HFFc6 (cell line): ENCODE measurements at regions not wholly inside any gene's neighbourhood (a gene's known extent, or its start where the extent isn't known, plus 50 kb on each side); places are given as distances from the start of the nearest gene placed in this dataset.

Source experiments
- DNase-seq: peaks from one replicate; pipeline ENCODE4 v3.0.0-alpha.2; 2018
- H3K27ac Mint-ChIP-seq: 2 replicates; pipeline ENCODE4 v1.8.0; 2020; ENCODE audit warnings: mild to moderate bottlenecking, mixed read lengths
- H3K27me3 Mint-ChIP-seq: 2 replicates; pipeline ENCODE4 v1.8.0; 2021; ENCODE audit warnings: mild to moderate bottlenecking, moderate library complexity, mixed read lengths; ENCODE audit not compliant: insufficient read depth
- H3K36me3 Mint-ChIP-seq: 2 replicates; pipeline ENCODE4 v1.8.0; 2021; ENCODE audit warnings: low read depth, mixed read lengths
- H3K4me1 Mint-ChIP-seq: 2 replicates; pipeline ENCODE4 v1.8.0; 2020; ENCODE audit warnings: low read depth, mixed read lengths
- H3K4me3 Mint-ChIP-seq: 2 replicates; pipeline ENCODE4 v1.8.0; 2020; ENCODE audit warnings: mild to moderate bottlenecking, moderate library complexity, mixed read lengths
- H3K9me3 Mint-ChIP-seq: 2 replicates; pipeline ENCODE4 v1.8.0; 2020; ENCODE audit warnings: mild to moderate bottlenecking, mixed read lengths
- TF ChIP-seq, protein P1 (sequence below): fragments of 200-600 bp; sonication (generic); IDR thresholded peaks from 2 replicates; pipeline ENCODE4 v1.5.0; 2021; ENCODE audit warnings: antibody characterized with exemption, mild to moderate bottlenecking

GRCh38 chrY:19020193-19020592 lies 246.7 kb upstream of the HSFY2 start:
- Mint-ChIP-seq H3K36me3 (no peaks in the 10 kb centered on the region), H3K27ac (no peak overlapping the region), H3K27me3 (no peaks in the 10 kb centered on the region; the same call in 1 of the 2 replicates), H3K9me3 (no peaks in the 10 kb centered on the region), H3K4me3 (no peak overlapping the region), H3K4me1 (0 out of 2 replicates have a peak, but pooled peaks cover 5% of the 10 kb centered on the region)
- DNase-seq, result no peak
- TF ChIP-seq, protein P1, sequence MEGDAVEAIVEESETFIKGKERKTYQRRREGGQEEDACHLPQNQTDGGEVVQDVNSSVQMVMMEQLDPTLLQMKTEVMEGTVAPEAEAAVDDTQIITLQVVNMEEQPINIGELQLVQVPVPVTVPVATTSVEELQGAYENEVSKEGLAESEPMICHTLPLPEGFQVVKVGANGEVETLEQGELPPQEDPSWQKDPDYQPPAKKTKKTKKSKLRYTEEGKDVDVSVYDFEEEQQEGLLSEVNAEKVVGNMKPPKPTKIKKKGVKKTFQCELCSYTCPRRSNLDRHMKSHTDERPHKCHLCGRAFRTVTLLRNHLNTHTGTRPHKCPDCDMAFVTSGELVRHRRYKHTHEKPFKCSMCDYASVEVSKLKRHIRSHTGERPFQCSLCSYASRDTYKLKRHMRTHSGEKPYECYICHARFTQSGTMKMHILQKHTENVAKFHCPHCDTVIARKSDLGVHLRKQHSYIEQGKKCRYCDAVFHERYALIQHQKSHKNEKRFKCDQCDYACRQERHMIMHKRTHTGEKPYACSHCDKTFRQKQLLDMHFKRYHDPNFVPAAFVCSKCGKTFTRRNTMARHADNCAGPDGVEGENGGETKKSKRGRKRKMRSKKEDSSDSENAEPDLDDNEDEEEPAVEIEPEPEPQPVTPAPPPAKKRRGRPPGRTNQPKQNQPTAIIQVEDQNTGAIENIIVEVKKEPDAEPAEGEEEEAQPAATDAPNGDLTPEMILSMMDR, result no peak

DNA sequence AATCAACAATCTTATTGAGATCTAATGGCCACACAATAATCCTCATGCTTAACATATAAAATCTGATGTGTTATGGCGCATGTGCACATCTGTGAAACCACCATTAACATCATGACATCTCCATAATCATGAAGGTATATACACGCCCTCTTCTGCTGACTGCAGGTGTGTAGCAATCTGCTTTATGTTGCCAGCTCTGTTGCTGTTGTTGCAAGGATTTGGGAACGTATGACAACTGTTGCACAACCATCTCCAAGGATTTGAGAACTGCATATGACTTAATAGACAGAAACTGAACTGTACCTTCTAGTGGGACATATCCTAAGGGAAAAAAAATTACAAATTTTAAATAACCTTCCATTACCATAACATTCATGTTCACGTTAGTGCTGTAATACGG lies 243.5 kb upstream of the HSFY2 start:
- DNase-seq, result no peak
- TF ChIP-seq, protein P1, result no peak
- H3K4me1 Mint-ChIP-seq, result 0 out of 2 replicates have a peak, but pooled peaks cover 6% of the 10 kb centered on the region
- H3K27ac Mint-ChIP-seq, result no peak overlapping the region
- no peaks in the 10 kb centered on the region for H3K9me3 Mint-ChIP-seq
- H3K36me3 Mint-ChIP-seq, result no peaks in the 10 kb centered on the region
- no peaks in the 10 kb centered on the region; the same call in 1 of the 2 replicates for H3K27me3 Mint-ChIP-seq
- H3K4me3 Mint-ChIP-seq, result no peak overlapping the region

DNA sequence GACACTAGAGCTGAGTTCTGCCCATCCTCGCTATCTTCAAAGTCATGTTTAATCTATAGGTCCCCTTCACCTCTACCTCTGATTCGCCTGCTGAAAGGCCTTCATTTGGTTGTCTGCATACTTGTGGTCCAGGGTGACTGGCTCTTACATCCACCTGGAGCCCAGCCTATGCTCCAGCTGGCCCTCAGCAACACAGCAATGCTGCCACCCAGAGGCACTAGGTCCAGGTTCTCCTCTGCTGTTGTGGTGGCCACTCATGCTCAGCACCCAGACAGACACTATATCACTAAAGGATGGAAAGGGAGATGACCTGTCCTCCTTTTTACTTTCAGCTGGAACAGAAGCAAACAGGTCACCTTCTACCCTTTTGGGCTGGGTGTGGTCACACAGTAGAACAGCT lies 242.3 kb upstream of the HSFY2 start:
- Mint-ChIP-seq H3K4me1 (0 out of 2 replicates have a peak, but pooled peaks cover 6% of the 10 kb centered on the region), H3K4me3 (no peak overlapping the region), H3K27ac (no peak overlapping the region), H3K27me3 (no peaks in the 10 kb centered on the region), H3K9me3 (no peaks in the 10 kb centered on the region), H3K36me3 (no peaks in the 10 kb centered on the region)
- TF ChIP-seq, protein P1, result peak; percentile 32; the same call in 1 of the 2 replicates
- DNase-seq, result no peak

DNA sequence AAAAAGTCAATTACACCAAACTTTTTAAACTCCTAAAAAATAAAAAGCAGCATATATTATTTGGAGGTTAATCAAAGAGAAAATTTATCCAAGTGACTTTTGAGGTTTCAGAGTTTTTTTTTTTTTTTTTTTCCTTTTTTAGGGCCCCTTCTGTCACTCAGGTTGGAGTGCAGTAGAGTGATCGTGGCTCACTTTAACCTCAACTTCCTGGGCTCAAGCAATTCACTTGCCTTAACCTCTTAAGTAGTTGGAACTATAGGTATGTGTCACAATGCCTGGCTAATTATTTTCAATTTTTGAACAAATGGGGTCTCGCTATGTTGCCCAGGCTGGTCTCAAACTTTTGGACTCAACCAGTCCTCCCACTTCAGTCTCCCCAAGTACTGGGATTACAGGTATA lies 241.7 kb upstream of the HSFY2 start:
- no peaks in the 10 kb centered on the region for H3K27me3 Mint-ChIP-seq
- no peaks in the 10 kb centered on the region for H3K9me3 Mint-ChIP-seq
- H3K27ac Mint-ChIP-seq, result no peak overlapping the region
- no peak overlapping the region for H3K4me3 Mint-ChIP-seq
- DNase-seq, result no peak
- H3K4me1 Mint-ChIP-seq, result 0 out of 2 replicates have a peak, but pooled peaks cover 6% of the 10 kb centered on the region
- TF ChIP-seq, protein P1, result no peak
- H3K36me3 Mint-ChIP-seq, result no peaks in the 10 kb centered on the region

DNA sequence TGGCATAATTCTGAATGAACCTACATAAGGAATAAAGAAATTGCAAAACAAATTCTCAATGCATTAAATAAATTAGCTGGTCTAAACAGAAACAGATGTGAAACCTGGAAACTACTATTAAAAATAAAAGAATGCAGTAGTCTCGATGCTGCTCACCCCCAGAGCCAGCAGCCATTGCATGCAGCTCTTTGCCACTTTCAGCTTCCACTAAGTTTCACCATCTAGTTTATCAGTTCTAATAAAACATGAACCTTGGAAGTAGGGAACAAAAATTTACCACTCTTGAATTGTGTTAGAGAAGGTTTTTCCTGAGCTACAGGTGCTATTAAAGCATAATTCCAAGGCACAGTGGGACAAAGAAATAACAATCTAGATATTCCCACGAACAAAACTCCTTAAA lies 239.4 kb upstream of the HSFY2 start:
- Mint-ChIP-seq H3K9me3 (no peaks in the 10 kb centered on the region), H3K27ac (no peak overlapping the region), H3K4me1 (0 out of 2 replicates have a peak, but pooled peaks cover 6% of the 10 kb centered on the region), H3K4me3 (no peak overlapping the region), H3K36me3 (no peaks in the 10 kb centered on the region), H3K27me3 (no peaks in the 10 kb centered on the region)
- no peak for DNase-seq
- TF ChIP-seq, protein P1, result no peak
